SJCRH30 (cell line): ENCODE measurements at regions not wholly inside any gene's neighbourhood (a gene's known extent, or its start where the extent isn't known, plus 50 kb on each side); places are given as distances from the start of the nearest gene placed in this dataset.

Experiments
- DNase-seq, 2 experiments: peaks; one replicate each; pipeline ENCODE4 v3.0.0-alpha.2; 2015 to 2020
- H3K27ac ChIP-seq: fragments of 250-450 bp; sonication (Bioruptor Pico); 2 replicates; pipeline ENCODE4 v1.5.1; 2020; ENCODE audit warnings: mild to moderate bottlenecking, moderate library complexity
- H3K27me3 ChIP-seq: fragments of 250-450 bp; sonication (Bioruptor Pico); 2 replicates; pipeline ENCODE4 v1.5.1; 2020; ENCODE audit warnings: mild to moderate bottlenecking, moderate library complexity
- H3K36me3 ChIP-seq: fragments of 250-450 bp; sonication (Bioruptor Pico); 2 replicates; pipeline ENCODE4 v1.5.1; 2020; ENCODE audit warnings: mild to moderate bottlenecking, moderate library complexity
- H3K4me1 ChIP-seq: fragments of 250-450 bp; sonication (Bioruptor Pico); 2 replicates; pipeline ENCODE4 v1.5.1; 2020; ENCODE audit warnings: mild to moderate bottlenecking, moderate library complexity
- H3K4me3 ChIP-seq: fragments of 250-450 bp; sonication (Bioruptor Pico); 2 replicates; pipeline ENCODE4 v1.5.1; 2020; ENCODE audit warnings: mild to moderate bottlenecking, moderate library complexity
- H3K9me3 ChIP-seq: fragments of 250-450 bp; sonication (Bioruptor Pico); replicated peaks from 2 replicates; pipeline ENCODE4 v1.5.1; 2020; ENCODE audit warnings: mild to moderate bottlenecking, moderate library complexity

DNA sequence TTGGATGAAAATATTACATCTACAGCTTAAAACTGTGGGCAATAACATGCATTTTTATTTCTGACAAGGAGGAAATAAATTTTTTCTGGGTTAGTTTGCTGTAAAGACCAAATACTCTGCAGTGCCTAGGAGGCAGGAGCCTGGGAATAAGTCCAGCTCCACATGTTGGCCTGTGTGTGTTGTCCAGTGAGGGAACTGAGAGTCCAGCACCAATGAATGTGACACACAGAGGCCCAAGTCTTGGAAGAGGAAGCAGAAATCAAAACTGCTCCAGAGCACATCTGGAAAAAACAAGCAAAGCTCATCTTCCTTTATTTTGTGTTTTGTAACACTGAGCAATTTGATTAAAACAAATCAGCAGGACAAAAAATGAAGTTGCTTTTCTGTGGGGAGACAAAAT lies 63.1 kb upstream of the KLHL14 start:
- no peak overlapping the region for H3K4me3 ChIP-seq
- no peak overlapping the region for H3K27ac ChIP-seq
- no peaks in the 10 kb centered on the region for H3K27me3 ChIP-seq
- no peaks in the 10 kb centered on the region for H3K4me1 ChIP-seq
- DNase-seq = no peak
- no peaks in the 10 kb centered on the region for H3K9me3 ChIP-seq
- H3K36me3 ChIP-seq = no peaks in the 10 kb centered on the region

DNA sequence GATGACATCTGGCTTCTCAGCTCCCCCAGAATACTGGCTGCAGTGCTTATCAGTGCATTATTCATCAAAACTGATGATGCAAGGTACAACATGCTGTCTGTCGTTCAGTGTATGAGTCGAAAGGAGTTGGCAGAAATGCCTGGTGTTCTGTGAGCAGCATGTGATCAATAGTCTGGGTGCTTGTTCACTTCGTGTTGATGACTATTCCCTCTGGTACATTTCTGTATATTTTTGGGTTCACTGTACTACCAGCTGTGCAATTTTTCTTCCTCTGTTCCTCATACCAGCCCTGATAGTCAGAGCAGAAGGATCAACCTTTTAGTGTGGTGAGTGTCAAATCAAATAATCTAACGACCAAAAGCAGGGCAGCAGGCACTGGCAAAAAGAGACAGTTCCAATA lies 59.0 kb upstream of the KLHL14 start:
- no peaks in the 10 kb centered on the region for H3K36me3 ChIP-seq
- no peak for DNase-seq

DNA sequence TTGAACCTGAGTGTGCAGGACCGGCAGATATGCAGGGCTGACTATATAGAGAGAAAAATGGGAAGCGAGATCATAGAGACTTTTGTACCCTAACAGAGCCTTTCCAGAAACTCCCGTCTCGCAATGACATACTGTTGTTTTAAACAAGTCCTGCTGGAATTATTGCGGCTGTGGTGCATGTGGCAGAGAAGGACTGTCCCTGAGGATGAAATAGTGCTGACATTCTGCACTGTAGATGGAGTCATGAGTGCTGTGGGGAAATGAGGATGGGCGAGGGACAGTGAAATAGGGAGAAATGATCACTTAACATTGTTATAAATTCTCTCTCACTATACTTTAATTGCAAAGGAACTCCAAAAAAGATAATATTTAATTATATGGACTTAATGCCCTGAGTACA lies 50.4 kb upstream of the KLHL14 start:
- Histone ChIP-seq H3K4me3 (no peak overlapping the region), H3K4me1 (no peaks in the 10 kb centered on the region), H3K36me3 (no peaks in the 10 kb centered on the region), H3K27ac (no peak overlapping the region), H3K9me3 (no peaks in the 10 kb centered on the region), H3K27me3 (no peaks in the 10 kb centered on the region)
- DNase-seq = no peak

More for the DNA sequence above, 59.0 kb upstream of the KLHL14 start:
- no peak overlapping the region for H3K27ac ChIP-seq
- H3K4me1 ChIP-seq = no peaks in the 10 kb centered on the region
- no peaks in the 10 kb centered on the region for H3K27me3 ChIP-seq
- no peak overlapping the region for H3K4me3 ChIP-seq
- H3K9me3 ChIP-seq = no peaks in the 10 kb centered on the region
